GM20000 (cell line): ENCODE measurements at regions not wholly inside any gene's neighbourhood (a gene's known extent, or its start where the extent isn't known, plus 50 kb on each side); places are given as distances from the start of the nearest gene placed in this dataset.

Experiments
- DNase-seq: peaks from one replicate; pipeline ENCODE4 v3.0.0; 2012; ENCODE audit warnings: low spot score
- TF ChIP-seq, protein P1 (sequence below): IDR thresholded peaks from 2 replicates; pipeline ENCODE4 v1.5.1; 2012; ENCODE audit warnings: mild to moderate bottlenecking, control low read depth; ENCODE audit errors: extremely low read depth, missing control alignments

- TF ChIP-seq, protein P1, sequence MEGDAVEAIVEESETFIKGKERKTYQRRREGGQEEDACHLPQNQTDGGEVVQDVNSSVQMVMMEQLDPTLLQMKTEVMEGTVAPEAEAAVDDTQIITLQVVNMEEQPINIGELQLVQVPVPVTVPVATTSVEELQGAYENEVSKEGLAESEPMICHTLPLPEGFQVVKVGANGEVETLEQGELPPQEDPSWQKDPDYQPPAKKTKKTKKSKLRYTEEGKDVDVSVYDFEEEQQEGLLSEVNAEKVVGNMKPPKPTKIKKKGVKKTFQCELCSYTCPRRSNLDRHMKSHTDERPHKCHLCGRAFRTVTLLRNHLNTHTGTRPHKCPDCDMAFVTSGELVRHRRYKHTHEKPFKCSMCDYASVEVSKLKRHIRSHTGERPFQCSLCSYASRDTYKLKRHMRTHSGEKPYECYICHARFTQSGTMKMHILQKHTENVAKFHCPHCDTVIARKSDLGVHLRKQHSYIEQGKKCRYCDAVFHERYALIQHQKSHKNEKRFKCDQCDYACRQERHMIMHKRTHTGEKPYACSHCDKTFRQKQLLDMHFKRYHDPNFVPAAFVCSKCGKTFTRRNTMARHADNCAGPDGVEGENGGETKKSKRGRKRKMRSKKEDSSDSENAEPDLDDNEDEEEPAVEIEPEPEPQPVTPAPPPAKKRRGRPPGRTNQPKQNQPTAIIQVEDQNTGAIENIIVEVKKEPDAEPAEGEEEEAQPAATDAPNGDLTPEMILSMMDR: no peak
- DNase-seq: no peak
These were observed 355.7 kb upstream of the CDH8 start for GRCh38 chr16:62391940-62392339.

DNA sequence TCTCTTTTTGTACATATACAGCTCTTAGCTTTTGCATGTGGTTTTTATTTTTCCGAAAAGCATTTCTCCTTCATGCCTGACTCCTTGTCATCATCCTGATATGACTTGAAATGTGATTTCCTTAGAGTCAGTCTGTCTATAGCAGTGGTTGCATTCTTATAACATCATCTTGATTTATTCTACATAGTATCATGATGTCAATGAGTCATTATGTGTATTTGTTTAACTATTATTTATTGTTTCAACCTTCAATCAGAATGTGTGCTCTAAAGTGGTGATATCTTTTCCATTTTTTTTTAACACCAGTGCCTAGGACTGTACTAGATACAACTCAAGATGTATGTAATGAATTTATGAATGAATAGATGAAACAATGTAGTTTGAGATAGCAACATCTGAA lies 354.9 kb upstream of the CDH8 start:
- TF ChIP-seq, protein P1: no peak
- DNase-seq: no peak

DNA sequence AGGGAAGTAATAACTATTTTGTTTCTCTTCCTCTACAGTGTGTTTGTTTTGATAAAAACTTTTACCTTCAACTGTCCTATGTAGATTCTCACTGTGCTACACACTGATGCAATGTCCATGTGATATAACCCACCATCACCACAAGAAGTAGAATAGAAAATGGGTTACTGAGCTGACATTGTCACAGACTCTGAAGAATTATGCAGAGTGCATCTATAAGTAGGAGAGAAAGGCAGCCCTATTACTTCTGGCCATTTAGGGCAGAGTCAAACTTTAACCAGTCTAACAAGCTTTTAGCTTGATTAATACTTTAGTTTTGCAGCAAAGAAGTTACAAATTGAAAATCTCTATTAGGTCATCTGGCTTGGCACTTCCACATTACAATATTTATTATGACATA lies 354.0 kb upstream of the CDH8 start:
- no peak for DNase-seq
- TF ChIP-seq, protein P1: no peak

- DNase-seq: no peak
- TF ChIP-seq, protein P1: no peak
These were observed 350.2 kb upstream of the CDH8 start for GRCh38 chr16:62386411-62386810.

DNA sequence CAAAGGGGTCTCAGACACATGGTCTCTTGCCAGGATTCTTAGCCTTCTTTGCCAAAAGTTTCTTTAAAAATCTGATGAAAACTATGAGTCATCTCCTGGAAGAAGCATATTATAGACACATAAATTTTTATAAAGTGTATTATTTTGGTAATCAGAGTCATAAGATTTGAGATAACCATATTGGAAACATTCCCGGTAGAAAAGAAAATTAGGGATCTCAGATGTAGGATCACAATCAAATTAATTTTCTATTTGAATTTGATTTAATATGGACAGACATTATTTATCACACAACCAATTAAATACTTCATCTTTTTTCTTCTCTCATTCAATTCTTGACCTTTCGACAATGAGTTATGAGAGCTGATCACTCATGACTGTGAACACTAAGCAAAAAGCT lies 347.7 kb upstream of the CDH8 start:
- DNase-seq: no peak
- TF ChIP-seq, protein P1: no peak

DNA sequence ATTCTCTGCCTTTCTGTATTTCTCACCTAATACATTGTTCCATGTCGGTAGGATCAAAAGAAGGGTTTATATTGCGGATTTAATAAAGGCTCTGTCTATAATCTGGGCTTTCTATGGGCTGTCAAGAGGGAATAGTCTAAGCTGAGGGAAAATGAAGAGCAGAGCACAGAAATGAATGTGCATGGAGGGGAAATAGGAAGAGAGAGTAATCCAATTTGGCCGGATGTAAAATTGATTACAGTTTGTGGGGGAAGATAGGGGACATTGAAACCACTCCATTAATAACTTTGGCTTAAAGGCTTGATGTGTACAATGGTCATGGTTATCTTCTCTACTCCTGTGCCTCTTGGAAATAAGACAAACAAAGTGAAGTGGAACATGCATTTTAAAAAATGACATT lies 334.2 kb upstream of the CDH8 start:
- DNase-seq: no peak
- TF ChIP-seq, protein P1: no peak

GRCh38 chr16:62363501-62363900 lies 327.3 kb upstream of the CDH8 start:
- DNase-seq: no peak
- TF ChIP-seq, protein P1: no peak

GRCh38 chr16:62353355-62353754 lies 317.1 kb upstream of the CDH8 start:
- TF ChIP-seq, protein P1: no peak
- no peak for DNase-seq
